Upper lobe of left lung (tissue), 4 donors: ENCODE measurements at regions not wholly inside any gene's neighbourhood (a gene's known extent, or its start where the extent isn't known, plus 50 kb on each side); places are given as distances from the start of the nearest gene placed in this dataset.

Source experiments
- CTCF ChIP-seq, 6 experiments: fragments of 450-650 bp in 4 of 6; fragments of 200-600 bp in 2 of 6; sonication (generic) in 2 of 6; IDR thresholded peaks; one replicate each; pipeline ENCODE4 v1.5.1; 2016 to 2019; ENCODE audit warnings: antibody characterized with exemption in 6 of 6
- EP300 ChIP-seq, 4 donors: sonication (generic); formaldehyde crosslinking; IDR thresholded peaks; one replicate each; pipeline ENCODE4 v1.5.1; 2017; ENCODE audit warnings: antibody characterized with exemption in 4 of 4, control low read depth in 2 of 4
- POLR2AphosphoS5 ChIP-seq, 2 donors: sonication (generic); formaldehyde crosslinking; IDR thresholded peaks; one replicate each; pipeline ENCODE4 v1.5.1; 2017; ENCODE audit warnings: antibody characterized with exemption in 2 of 2

DNA sequence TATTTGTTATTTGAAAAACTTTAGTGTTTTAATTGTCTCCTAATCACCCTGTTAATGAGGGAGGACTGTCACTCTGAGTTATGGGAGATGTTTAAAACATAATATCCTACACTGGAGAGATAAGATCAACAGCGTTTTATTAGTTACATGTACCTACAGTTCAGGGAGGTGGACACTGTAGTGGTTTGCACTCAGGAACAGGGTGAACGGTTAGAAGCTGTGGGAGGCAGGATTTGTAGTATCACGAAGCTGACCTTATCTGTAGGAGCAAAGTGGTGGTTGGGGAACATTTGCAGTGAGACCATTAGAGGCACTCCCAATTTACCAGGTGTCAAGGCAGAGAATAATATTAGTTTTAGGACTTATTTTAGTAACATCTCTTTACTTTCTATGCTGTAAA lies 193.3 kb upstream of the KCND2 start:
- TF ChIP-seq CTCF (IDR thresholded peaks at IDR 0.05) = no peak
- TF ChIP-seq EP300 (IDR thresholded peaks at IDR 0.05) = no peak
- TF ChIP-seq POLR2AphosphoS5 (IDR thresholded peaks at IDR 0.05) = no peak
